ENCODE measurements at regions not wholly inside any gene's neighbourhood (a gene's known extent, or its start where the extent isn't known, plus 50 kb on each side); places are given as distances from the start of the nearest gene placed in this dataset.

DNA sequence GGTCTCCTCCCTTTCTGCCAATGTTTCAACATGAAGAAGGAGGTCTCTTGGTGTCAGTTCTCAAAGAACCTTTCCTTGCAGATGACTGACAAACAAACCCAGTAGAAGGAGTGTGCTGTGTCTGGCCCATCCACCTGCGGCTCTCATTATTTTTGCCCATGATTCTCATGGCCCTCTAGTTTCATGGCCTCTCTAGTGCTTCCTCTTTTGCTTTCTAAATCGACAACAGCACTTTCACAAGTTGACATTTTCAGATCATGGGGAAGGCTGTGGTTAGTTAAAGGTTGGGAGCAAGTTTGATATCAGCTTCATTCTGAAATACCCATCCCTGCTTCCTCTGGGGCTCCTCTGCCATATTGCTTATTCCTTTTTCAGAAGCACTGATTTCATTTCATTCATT is 805.2 kb downstream of the SLC4A3 start:
- TF ChIP-seq, protein P1, sequence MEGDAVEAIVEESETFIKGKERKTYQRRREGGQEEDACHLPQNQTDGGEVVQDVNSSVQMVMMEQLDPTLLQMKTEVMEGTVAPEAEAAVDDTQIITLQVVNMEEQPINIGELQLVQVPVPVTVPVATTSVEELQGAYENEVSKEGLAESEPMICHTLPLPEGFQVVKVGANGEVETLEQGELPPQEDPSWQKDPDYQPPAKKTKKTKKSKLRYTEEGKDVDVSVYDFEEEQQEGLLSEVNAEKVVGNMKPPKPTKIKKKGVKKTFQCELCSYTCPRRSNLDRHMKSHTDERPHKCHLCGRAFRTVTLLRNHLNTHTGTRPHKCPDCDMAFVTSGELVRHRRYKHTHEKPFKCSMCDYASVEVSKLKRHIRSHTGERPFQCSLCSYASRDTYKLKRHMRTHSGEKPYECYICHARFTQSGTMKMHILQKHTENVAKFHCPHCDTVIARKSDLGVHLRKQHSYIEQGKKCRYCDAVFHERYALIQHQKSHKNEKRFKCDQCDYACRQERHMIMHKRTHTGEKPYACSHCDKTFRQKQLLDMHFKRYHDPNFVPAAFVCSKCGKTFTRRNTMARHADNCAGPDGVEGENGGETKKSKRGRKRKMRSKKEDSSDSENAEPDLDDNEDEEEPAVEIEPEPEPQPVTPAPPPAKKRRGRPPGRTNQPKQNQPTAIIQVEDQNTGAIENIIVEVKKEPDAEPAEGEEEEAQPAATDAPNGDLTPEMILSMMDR (conservative IDR thresholded peaks at IDR 0.05; ENCODE audit: low read length) = no peak
- no peak overlapping the region for H3K4me3 ChIP-seq (ENCODE audit: low read length)
- DNase-seq (ENCODE audit: low read depth) = no peak

GRCh38 chr2:220433131-220433530 is 805.7 kb downstream of the SLC4A3 start:
- DNase-seq (ENCODE audit: low read depth) = no peak
- TF ChIP-seq, protein P1 (conservative IDR thresholded peaks at IDR 0.05; ENCODE audit: low read length) = no peak
- H3K4me3 ChIP-seq (ENCODE audit: low read length) = no peak overlapping the region

- TF ChIP-seq, protein P1 (conservative IDR thresholded peaks at IDR 0.05; ENCODE audit: low read length) = no peak
- no peak for DNase-seq (ENCODE audit: low read depth)
Observed at GRCh38 chr2:220434385-220434784, 807.0 kb downstream of the SLC4A3 start.

DNA sequence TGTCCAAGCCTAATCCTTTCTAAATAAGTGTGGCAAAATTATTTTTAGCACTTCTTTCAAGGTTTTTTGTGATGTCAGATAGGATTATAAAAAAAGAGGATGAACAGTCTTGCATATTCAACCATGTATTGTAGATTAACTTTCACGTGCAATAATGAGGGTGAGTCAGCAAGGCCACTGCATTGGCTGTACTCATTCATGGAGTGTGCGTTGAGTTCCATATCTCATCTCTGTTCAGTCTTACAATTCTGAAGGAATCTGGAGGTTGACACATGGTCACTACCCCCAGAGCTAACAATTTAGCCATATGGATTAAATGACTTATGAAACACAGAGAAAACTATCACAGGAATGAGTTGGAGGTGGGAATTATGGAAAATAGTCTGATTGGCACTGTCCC is 810.5 kb downstream of the SLC4A3 start:
- no peak overlapping the region for H3K4me3 ChIP-seq (ENCODE audit: low read length)
- TF ChIP-seq, protein P1 (conservative IDR thresholded peaks at IDR 0.05; ENCODE audit: low read length) = no peak
- DNase-seq (ENCODE audit: low read depth) = no peak

More at GRCh38 chr2:220434385-220434784, 807.0 kb downstream of the SLC4A3 start:
- no peak overlapping the region for H3K4me3 ChIP-seq (ENCODE audit: low read length)

- no peak overlapping the region for H3K4me3 ChIP-seq (ENCODE audit: low read length)
- TF ChIP-seq, protein P1 (conservative IDR thresholded peaks at IDR 0.05; ENCODE audit: low read length) = no peak
- no peak for DNase-seq (ENCODE audit: low read depth)
Observed at GRCh38 chr2:220440731-220441130, 813.3 kb downstream of the SLC4A3 start.

DNA sequence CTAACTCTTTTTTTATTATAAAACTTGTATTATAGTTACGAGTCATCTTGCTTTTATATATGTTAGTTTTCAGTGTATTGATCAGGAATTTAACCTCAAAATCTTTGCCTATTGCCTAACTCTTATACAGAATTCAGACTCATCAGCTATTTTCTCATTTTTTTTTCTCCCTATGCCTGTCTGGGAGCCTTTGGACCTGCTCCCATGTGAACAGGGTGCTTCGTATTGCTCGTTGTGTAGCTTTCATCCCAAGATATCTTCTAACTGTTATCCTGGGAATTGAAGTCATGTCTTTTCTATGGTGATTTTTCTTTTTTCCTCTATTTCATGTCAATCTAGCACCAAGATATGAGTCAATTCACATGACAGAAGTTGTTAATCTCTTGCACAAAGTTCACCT is 814.0 kb downstream of the SLC4A3 start:
- DNase-seq (ENCODE audit: low read depth) = no peak
- TF ChIP-seq, protein P1 (conservative IDR thresholded peaks at IDR 0.05; ENCODE audit: low read length) = no peak
- no peak overlapping the region for H3K4me3 ChIP-seq (ENCODE audit: low read length)

DNA sequence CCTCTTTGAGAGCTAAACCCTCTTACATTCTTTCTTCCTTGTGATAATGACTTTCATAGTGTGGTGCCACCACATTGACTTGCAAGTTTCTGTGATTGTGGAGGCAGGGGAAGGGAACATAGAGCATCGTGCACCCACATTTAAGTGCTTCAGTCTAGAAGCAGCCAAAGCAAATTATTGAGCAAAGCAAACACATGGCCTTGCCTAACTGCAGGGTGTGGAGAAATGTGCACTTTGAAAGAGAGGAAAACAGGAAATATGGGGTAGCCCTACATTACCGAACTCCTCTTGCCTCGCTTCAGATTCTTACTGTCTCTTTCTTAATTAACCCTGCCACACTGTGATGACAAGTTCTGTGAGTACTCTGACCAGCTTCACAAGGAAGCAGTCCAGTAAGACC is 814.6 kb downstream of the SLC4A3 start:
- no peak overlapping the region for H3K4me3 ChIP-seq (ENCODE audit: low read length)
- DNase-seq (ENCODE audit: low read depth) = no peak
- TF ChIP-seq, protein P1 (conservative IDR thresholded peaks at IDR 0.05; ENCODE audit: low read length) = no peak

Measured in AG10803 (cell line).